SU-DHL-6 (cell line): ENCODE measurements at regions not wholly inside any gene's neighbourhood (a gene's known extent, or its start where the extent isn't known, plus 50 kb on each side); places are given as distances from the start of the nearest gene placed in this dataset.

ENCODE experiments used
- H2AFZ ChIP-seq: fragments of 200-600 bp; sonication (generic); 2 replicates; pipeline ENCODE4 v1.6.1; 2014; ENCODE audit warnings: low read depth, mild to moderate bottlenecking, moderate library complexity, mixed read lengths, antibody characterized with exemption, low read length; ENCODE audit not compliant: severe bottlenecking
- H3F3A ChIP-seq: fragments of 200-600 bp; shearing (Covaris generic); 2 replicates; pipeline ENCODE4 v1.6.0; 2016; ENCODE audit warnings: antibody characterized with exemption, mild to moderate bottlenecking; ENCODE audit not compliant: insufficient read depth
- H3K27ac ChIP-seq: fragments of 200-600 bp; sonication (generic); 2 replicates; pipeline ENCODE4 v1.5.1; 2016; ENCODE audit warnings: low read depth, mild to moderate bottlenecking, low read length, moderate library complexity, mixed read lengths
- H3K27me3 ChIP-seq: fragments of 200-600 bp; sonication (generic), shearing (Covaris generic); 2 replicates; pipeline ENCODE4 v1.6.0; 2014; ENCODE audit warnings: mild to moderate bottlenecking, low read length
- H3K36me3 ChIP-seq: fragments of 200-600 bp; sonication (generic); 2 replicates; pipeline ENCODE4 v1.6.1; 2014; ENCODE audit warnings: mild to moderate bottlenecking, low read length, mixed read lengths
- H3K4me2 ChIP-seq: fragments of 300-600, 200-600 bp; shearing (Covaris generic), sonication (generic); 2 replicates; pipeline ENCODE4 v1.6.0; 2014; ENCODE audit warnings: low read length, low read depth, mild to moderate bottlenecking; ENCODE audit not compliant: poor library complexity, severe bottlenecking
- H3K4me3 ChIP-seq: fragments of 200-600 bp; sonication (generic); 2 replicates; pipeline ENCODE4 v1.5.1; 2014; ENCODE audit warnings: antibody characterized with exemption, low read length, mild to moderate bottlenecking, mixed read lengths; ENCODE audit not compliant: insufficient read depth, poor library complexity, severe bottlenecking
- H3K79me2 ChIP-seq: fragments of 200-600 bp; sonication (generic); 2 replicates; pipeline ENCODE4 v1.6.1; 2014; ENCODE audit warnings: mild to moderate bottlenecking, low read length, moderate library complexity; ENCODE audit not compliant: insufficient read depth
- H3K9ac ChIP-seq: fragments of 200-600 bp; sonication (generic); 2 replicates; pipeline ENCODE4 v1.7.0; 2014; ENCODE audit warnings: mild to moderate bottlenecking, low read length
- H3K9me2 ChIP-seq: fragments of 200-600 bp; sonication (generic); replicated peaks from 2 replicates; pipeline ENCODE4 v1.6.1; 2014; ENCODE audit warnings: low read length; ENCODE audit not compliant: insufficient read depth
- H3K9me3 ChIP-seq: fragments of 200-600 bp; sonication (generic); 2 replicates; pipeline ENCODE4 v1.6.1; 2014; ENCODE audit warnings: low read length, mixed read lengths; ENCODE audit not compliant: insufficient read depth
- H4K20me1 ChIP-seq: fragments of 200-600 bp; sonication (generic); 2 replicates; pipeline ENCODE4 v1.6.1; 2014; ENCODE audit warnings: low read depth, mild to moderate bottlenecking, antibody characterized with exemption, low read length, moderate library complexity, mixed read lengths
- CTCF ChIP-seq: fragments of 200-600 bp; sonication (generic); IDR thresholded peaks from one replicate; pipeline ENCODE4 v1.5.1; 2017; ENCODE audit warnings: antibody characterized with exemption, mild to moderate bottlenecking, low read length, moderate library complexity; ENCODE audit not compliant: insufficient read depth, poor library complexity, severe bottlenecking
- EZH2phosphoT487 ChIP-seq: fragments of 200-600 bp; sonication (generic), shearing (Covaris generic); conservative IDR thresholded peaks from 2 replicates; pipeline ENCODE4 v1.6.1; 2018; ENCODE audit warnings: mild to moderate bottlenecking, antibody characterized with exemption, low read length, moderate library complexity, mixed read lengths

GRCh38 chr9:13737885-13738284 lies 458.4 kb upstream of the MPDZ start:
- no peak overlapping the region for H2AFZ ChIP-seq
- no peaks in the 10 kb centered on the region for H3K9me2 ChIP-seq
- H3K4me3 ChIP-seq: no peak overlapping the region
- H3K79me2 ChIP-seq: no peaks in the 10 kb centered on the region
- TF ChIP-seq CTCF (no peak), EZH2phosphoT487 (no peak)
- H3K9me3 ChIP-seq: no peaks in the 10 kb centered on the region
- no peak overlapping the region for H3K9ac ChIP-seq
- H3K27me3 ChIP-seq: no peaks in the 10 kb centered on the region
- H4K20me1 ChIP-seq: no peaks in the 10 kb centered on the region
- no peak overlapping the region for H3K27ac ChIP-seq
- H3K36me3 ChIP-seq: no peaks in the 10 kb centered on the region
- H3F3A ChIP-seq: no peaks in the 10 kb centered on the region
- no peak overlapping the region for H3K4me2 ChIP-seq

- Histone ChIP-seq H3K4me2 (no peak overlapping the region), H3K9me3 (no peaks in the 10 kb centered on the region), H2AFZ (no peak overlapping the region), H3K9ac (no peak overlapping the region), H3K36me3 (no peaks in the 10 kb centered on the region), H4K20me1 (no peaks in the 10 kb centered on the region), H3K9me2 (no peaks in the 10 kb centered on the region), H3K27ac (no peak overlapping the region), H3K79me2 (no peaks in the 10 kb centered on the region), H3K4me3 (no peak overlapping the region), H3K27me3 (no peaks in the 10 kb centered on the region), H3F3A (no peaks in the 10 kb centered on the region)
- TF ChIP-seq EZH2phosphoT487: no peak
- no peak for TF ChIP-seq CTCF
Observed at GRCh38 chr9:13735181-13735580, 455.7 kb upstream of the MPDZ start.

GRCh38 chr9:13734601-13735000 lies 455.1 kb upstream of the MPDZ start:
- H3K79me2 ChIP-seq: no peaks in the 10 kb centered on the region
- H4K20me1 ChIP-seq: no peaks in the 10 kb centered on the region
- no peak overlapping the region for H2AFZ ChIP-seq
- H3K9ac ChIP-seq: no peak overlapping the region
- TF ChIP-seq CTCF: no peak
- TF ChIP-seq EZH2phosphoT487: no peak
- H3K4me3 ChIP-seq: no peak overlapping the region
- no peaks in the 10 kb centered on the region for H3K9me2 ChIP-seq
- H3K36me3 ChIP-seq: no peaks in the 10 kb centered on the region
- no peaks in the 10 kb centered on the region for H3K27me3 ChIP-seq
- no peak overlapping the region for H3K27ac ChIP-seq
- H3F3A ChIP-seq: no peaks in the 10 kb centered on the region
- no peak overlapping the region for H3K4me2 ChIP-seq
- no peaks in the 10 kb centered on the region for H3K9me3 ChIP-seq

- Histone ChIP-seq H3K79me2 (no peaks in the 10 kb centered on the region), H3K4me2 (no peak overlapping the region), H3K9me3 (no peaks in the 10 kb centered on the region), H3K9ac (no peak overlapping the region), H3K27ac (no peak overlapping the region), H2AFZ (no peak overlapping the region), H3K27me3 (no peaks in the 10 kb centered on the region), H3K9me2 (no peaks in the 10 kb centered on the region), H3F3A (no peaks in the 10 kb centered on the region), H3K36me3 (no peaks in the 10 kb centered on the region), H4K20me1 (no peaks in the 10 kb centered on the region), H3K4me3 (no peak overlapping the region)
- TF ChIP-seq CTCF (no peak), EZH2phosphoT487 (no peak)
Observed at GRCh38 chr9:13732290-13732689, 452.8 kb upstream of the MPDZ start.
